ENCODE measurements at regions not wholly inside any gene's neighbourhood (a gene's known extent, or its start where the extent isn't known, plus 50 kb on each side); places are given as distances from the start of the nearest gene placed in this dataset.

GRCh38 chr12:59494617-59495016 lies 101.2 kb upstream of the SLC16A7 start:
- TF ChIP-seq CTCF (conservative IDR thresholded peaks at IDR 0.05) (no peak), ZFX (IDR thresholded peaks at IDR 0.05) (no peak)
